ENCODE measurements at regions not wholly inside any gene's neighbourhood (a gene's known extent, or its start where the extent isn't known, plus 50 kb on each side); places are given as distances from the start of the nearest gene placed in this dataset.

DNA sequence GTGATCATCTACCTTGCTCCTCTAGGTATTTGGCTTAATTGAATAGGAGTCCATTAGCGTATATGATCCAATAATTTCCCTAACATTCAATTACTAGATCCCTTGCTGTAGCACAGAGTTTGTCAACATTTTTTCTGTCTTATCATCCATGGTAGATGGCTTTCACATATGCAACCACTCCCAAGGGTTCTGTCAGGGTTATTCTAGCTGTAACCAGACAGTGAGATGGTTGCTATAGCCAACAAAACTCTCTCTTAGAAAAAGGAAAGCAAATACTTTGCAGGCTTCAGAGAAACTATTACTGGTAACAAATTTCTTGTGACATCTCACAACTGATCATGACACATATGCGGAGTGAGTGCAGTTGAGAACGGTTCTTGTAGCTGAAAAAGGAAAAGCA is 96.2 kb upstream of the EFNA5 start:
- TF ChIP-seq, protein P1, sequence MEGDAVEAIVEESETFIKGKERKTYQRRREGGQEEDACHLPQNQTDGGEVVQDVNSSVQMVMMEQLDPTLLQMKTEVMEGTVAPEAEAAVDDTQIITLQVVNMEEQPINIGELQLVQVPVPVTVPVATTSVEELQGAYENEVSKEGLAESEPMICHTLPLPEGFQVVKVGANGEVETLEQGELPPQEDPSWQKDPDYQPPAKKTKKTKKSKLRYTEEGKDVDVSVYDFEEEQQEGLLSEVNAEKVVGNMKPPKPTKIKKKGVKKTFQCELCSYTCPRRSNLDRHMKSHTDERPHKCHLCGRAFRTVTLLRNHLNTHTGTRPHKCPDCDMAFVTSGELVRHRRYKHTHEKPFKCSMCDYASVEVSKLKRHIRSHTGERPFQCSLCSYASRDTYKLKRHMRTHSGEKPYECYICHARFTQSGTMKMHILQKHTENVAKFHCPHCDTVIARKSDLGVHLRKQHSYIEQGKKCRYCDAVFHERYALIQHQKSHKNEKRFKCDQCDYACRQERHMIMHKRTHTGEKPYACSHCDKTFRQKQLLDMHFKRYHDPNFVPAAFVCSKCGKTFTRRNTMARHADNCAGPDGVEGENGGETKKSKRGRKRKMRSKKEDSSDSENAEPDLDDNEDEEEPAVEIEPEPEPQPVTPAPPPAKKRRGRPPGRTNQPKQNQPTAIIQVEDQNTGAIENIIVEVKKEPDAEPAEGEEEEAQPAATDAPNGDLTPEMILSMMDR (conservative IDR thresholded peaks at IDR 0.05; ENCODE audit: low read depth in 2 of 2), result no peak
- TF ChIP-seq REST (IDR thresholded peaks at IDR 0.05; ENCODE audit: unreplicated experiment) (no peak), POLR2AphosphoS5 (IDR thresholded peaks at IDR 0.05; ENCODE audit: low read depth) (no peak), EZH2 (IDR thresholded peaks at IDR 0.05; ENCODE audit: low read depth, unreplicated experiment) (no peak), EZH2phosphoT487 (IDR thresholded peaks at IDR 0.05; ENCODE audit: unreplicated experiment) (no peak), JUNB (IDR thresholded peaks at IDR 0.05; ENCODE audit: unreplicated experiment) (no peak)
- TF ChIP-seq, protein P2, sequence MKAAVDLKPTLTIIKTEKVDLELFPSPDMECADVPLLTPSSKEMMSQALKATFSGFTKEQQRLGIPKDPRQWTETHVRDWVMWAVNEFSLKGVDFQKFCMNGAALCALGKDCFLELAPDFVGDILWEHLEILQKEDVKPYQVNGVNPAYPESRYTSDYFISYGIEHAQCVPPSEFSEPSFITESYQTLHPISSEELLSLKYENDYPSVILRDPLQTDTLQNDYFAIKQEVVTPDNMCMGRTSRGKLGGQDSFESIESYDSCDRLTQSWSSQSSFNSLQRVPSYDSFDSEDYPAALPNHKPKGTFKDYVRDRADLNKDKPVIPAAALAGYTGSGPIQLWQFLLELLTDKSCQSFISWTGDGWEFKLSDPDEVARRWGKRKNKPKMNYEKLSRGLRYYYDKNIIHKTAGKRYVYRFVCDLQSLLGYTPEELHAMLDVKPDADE (IDR thresholded peaks at IDR 0.05), result no peak
- TF ChIP-seq, protein P3, sequence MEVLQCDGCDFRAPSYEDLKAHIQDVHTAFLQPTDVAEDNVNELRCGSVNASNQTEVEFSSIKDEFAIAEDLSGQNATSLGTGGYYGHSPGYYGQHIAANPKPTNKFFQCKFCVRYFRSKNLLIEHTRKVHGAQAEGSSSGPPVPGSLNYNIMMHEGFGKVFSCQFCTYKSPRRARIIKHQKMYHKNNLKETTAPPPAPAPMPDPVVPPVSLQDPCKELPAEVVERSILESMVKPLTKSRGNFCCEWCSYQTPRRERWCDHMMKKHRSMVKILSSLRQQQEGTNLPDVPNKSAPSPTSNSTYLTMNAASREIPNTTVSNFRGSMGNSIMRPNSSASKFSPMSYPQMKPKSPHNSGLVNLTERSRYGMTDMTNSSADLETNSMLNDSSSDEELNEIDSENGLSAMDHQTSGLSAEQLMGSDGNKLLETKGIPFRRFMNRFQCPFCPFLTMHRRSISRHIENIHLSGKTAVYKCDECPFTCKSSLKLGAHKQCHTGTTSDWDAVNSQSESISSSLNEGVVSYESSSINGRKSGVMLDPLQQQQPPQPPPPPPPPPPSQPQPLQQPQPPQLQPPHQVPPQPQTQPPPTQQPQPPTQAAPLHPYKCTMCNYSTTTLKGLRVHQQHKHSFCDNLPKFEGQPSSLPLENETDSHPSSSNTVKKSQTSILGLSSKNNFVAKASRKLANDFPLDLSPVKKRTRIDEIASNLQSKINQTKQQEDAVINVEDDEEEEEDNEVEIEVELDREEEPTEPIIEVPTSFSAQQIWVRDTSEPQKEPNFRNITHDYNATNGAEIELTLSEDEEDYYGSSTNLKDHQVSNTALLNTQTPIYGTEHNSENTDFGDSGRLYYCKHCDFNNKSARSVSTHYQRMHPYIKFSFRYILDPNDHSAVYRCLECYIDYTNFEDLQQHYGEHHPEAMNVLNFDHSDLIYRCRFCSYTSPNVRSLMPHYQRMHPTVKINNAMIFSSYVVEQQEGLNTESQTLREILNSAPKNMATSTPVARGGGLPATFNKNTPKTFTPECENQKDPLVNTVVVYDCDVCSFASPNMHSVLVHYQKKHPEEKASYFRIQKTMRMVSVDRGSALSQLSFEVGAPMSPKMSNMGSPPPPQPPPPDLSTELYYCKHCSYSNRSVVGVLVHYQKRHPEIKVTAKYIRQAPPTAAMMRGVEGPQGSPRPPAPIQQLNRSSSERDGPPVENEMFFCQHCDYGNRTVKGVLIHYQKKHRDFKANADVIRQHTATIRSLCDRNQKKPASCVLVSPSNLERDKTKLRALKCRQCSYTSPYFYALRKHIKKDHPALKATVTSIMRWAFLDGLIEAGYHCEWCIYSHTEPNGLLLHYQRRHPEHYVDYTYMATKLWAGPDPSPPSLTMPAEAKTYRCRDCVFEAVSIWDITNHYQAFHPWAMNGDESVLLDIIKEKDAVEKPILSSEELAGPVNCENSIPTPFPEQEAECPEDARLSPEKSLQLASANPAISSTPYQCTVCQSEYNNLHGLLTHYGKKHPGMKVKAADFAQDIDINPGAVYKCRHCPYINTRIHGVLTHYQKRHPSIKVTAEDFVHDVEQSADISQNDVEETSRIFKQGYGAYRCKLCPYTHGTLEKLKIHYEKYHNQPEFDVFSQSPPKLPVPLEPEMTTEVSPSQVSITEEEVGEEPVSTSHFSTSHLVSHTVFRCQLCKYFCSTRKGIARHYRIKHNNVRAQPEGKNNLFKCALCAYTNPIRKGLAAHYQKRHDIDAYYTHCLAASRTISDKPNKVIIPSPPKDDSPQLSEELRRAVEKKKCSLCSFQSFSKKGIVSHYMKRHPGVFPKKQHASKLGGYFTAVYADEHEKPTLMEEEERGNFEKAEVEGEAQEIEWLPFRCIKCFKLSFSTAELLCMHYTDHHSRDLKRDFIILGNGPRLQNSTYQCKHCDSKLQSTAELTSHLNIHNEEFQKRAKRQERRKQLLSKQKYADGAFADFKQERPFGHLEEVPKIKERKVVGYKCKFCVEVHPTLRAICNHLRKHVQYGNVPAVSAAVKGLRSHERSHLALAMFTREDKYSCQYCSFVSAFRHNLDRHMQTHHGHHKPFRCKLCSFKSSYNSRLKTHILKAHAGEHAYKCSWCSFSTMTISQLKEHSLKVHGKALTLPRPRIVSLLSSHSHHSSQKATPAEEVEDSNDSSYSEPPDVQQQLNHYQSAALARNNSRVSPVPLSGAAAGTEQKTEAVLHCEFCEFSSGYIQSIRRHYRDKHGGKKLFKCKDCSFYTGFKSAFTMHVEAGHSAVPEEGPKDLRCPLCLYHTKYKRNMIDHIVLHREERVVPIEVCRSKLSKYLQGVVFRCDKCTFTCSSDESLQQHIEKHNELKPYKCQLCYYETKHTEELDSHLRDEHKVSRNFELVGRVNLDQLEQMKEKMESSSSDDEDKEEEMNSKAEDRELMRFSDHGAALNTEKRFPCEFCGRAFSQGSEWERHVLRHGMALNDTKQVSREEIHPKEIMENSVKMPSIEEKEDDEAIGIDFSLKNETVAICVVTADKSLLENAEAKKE (CRISPR knock-in tag; IDR thresholded peaks at IDR 0.05), result no peak
